ENCODE measurements at regions not wholly inside any gene's neighbourhood (a gene's known extent, or its start where the extent isn't known, plus 50 kb on each side); places are given as distances from the start of the nearest gene placed in this dataset.

DNA sequence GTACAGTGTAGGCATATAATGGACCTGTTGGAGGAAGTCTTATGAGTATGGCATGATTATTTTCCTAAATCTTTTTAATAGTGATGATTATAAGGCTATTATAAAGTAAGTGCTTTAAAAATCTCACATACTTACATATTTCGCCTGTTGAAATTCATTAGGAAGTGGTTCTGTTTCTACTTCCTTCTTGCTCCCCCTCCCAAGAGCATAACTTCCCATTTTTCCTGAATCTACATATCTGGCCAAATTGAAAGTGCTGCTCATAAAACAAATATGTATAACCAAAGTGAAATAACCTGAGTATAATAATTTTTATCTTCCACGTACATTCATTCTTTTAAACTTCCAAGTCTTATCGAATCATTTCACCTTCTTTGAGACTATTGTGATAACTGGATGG, 455.6 kb upstream of the SEL1L start:
- DNase-seq (no peak), ATAC-seq (ENCODE audit: low read depth in 2 of 2) (no peak)
- Mint-ChIP-seq H3K27ac (no peak overlapping the region), H3K9me3 (no peaks in the 10 kb centered on the region), H3K4me3 (no peak overlapping the region), H3K4me1 (peaks cover 0 to 2% (median 0%) of the 10 kb centered on the region in 4 donors), H3K36me3 (no peaks in the 10 kb centered on the region), H3K27me3 (no peaks in the 10 kb centered on the region)
- no peaks in the 10 kb centered on the region for H3K36me3 ChIP-seq (ENCODE audit: control insufficient read depth, insufficient read depth, low read length)
- no peaks in the 10 kb centered on the region for H3K9me3 ChIP-seq (ENCODE audit: control insufficient read depth in 2 of 2, low read length in 2 of 2)
- H3K4me1 ChIP-seq (ENCODE audit: control insufficient read depth, insufficient read depth, low read length, poor library complexity, severe bottlenecking) = no peaks in the 10 kb centered on the region
- H3K27me3 ChIP-seq (ENCODE audit: control insufficient read depth, insufficient read depth, low read length) = no peaks in the 10 kb centered on the region
- no peak overlapping the region for H3K27ac ChIP-seq (ENCODE audit: insufficient read depth, low read length, poor library complexity, severe bottlenecking)
- H3K4me3 ChIP-seq (ENCODE audit: low read depth, low read length) = no peak overlapping the region

DNA sequence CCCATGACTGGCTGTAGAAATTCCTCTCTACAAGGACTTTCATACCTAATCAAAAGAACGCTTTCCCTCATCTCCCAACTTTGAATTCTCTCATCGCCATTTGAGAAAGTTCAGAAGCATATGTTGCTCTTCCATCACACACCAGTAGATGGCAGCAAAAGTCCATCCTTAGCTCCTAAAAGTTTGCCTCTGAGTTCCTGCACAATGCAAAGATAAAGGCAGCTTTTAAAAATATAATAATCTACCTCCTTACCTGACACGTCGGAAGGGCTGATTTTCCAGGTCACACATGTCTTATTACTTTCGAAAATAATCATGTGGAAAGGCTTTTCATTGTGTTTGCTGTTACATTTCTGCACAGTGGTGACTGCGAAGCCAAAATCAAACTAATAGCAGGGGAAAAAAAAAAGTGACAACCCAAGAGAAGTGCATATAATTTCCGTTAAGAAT, 456.7 kb upstream of the SEL1L start:
- Histone ChIP-seq H3K27me3 (ENCODE audit: control insufficient read depth, insufficient read depth, low read length) (no peaks in the 10 kb centered on the region), H3K4me1 (ENCODE audit: control insufficient read depth, insufficient read depth, low read length, poor library complexity, severe bottlenecking) (no peaks in the 10 kb centered on the region), H3K4me3 (ENCODE audit: low read depth, low read length) (no peak overlapping the region), H3K9me3 (ENCODE audit: control insufficient read depth in 2 of 2, low read length in 2 of 2) (no peaks in the 10 kb centered on the region), H3K27ac (ENCODE audit: insufficient read depth, low read length, poor library complexity, severe bottlenecking) (no peak overlapping the region), H3K36me3 (ENCODE audit: control insufficient read depth, insufficient read depth, low read length) (no peaks in the 10 kb centered on the region)
- peaks cover 0 to 2% (median 0%) of the 10 kb centered on the region in 4 donors for H3K4me1 Mint-ChIP-seq
- no peak for ATAC-seq (ENCODE audit: low read depth in 2 of 2)
- H3K27ac Mint-ChIP-seq = no peak overlapping the region
- H3K36me3 Mint-ChIP-seq = no peaks in the 10 kb centered on the region
- no peaks in the 10 kb centered on the region for H3K9me3 Mint-ChIP-seq
- no peak overlapping the region for H3K4me3 Mint-ChIP-seq
- no peaks in the 10 kb centered on the region for H3K27me3 Mint-ChIP-seq
- DNase-seq = peak in 2 of 3 donors; percentile 14 to 50

DNA sequence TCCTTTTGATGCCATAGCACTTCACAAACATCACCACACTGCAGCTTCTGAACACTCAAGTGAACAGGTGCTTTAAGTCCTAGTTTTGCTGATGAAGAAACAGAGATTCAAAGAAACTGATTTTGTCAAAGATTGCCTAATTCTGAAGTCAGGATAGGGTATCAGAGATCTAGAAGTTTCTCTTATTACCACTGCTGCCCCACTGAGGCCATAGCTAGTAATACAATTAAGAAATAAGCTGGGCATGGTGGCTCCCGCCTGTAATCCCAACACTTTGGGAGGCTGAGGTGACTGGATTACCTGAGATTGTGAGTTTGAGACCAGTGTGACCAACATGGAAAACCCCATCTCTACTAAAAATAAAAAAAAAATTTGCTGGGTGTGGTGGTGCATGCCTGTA, 458.3 kb upstream of the SEL1L start:
- Histone ChIP-seq H3K27me3 (ENCODE audit: control insufficient read depth, insufficient read depth, low read length) (no peaks in the 10 kb centered on the region), H3K27ac (ENCODE audit: insufficient read depth, low read length, poor library complexity, severe bottlenecking) (no peak overlapping the region), H3K4me1 (ENCODE audit: control insufficient read depth, insufficient read depth, low read length, poor library complexity, severe bottlenecking) (no peaks in the 10 kb centered on the region), H3K9me3 (ENCODE audit: control insufficient read depth in 2 of 2, low read length in 2 of 2) (no peaks in the 10 kb centered on the region), H3K4me3 (ENCODE audit: low read depth, low read length) (no peak overlapping the region), H3K36me3 (ENCODE audit: control insufficient read depth, insufficient read depth, low read length) (no peaks in the 10 kb centered on the region)
- peaks cover 0 to 3% (median 0%) of the 10 kb centered on the region in 7 donors for H3K9me3 Mint-ChIP-seq
- no peak overlapping the region for H3K4me3 Mint-ChIP-seq
- H3K36me3 Mint-ChIP-seq = no peaks in the 10 kb centered on the region
- H3K4me1 Mint-ChIP-seq = peaks cover 0 to 2% (median 0%) of the 10 kb centered on the region in 4 donors
- ATAC-seq (ENCODE audit: low read depth in 2 of 2) (no peak), DNase-seq (no peak)
- H3K27me3 Mint-ChIP-seq = no peaks in the 10 kb centered on the region
- no peak overlapping the region for H3K27ac Mint-ChIP-seq

DNA sequence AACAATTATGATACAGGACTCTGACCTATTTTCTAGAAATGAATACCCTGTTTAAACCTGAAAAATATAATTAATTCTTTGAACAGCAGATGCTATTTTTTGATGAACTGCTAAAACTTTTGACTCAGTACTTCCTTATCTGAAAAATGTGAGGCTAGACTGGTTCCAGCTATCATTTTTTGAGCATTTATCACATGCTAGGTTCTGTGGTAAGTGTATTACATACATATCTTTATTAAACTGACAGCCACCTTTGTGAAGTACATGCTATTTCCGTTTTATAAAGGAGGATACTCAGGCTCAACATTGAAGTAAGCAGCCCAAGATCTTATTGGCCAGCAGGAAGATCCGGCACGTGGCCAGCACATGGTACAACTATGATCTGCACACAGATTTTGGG, 459.8 kb upstream of the SEL1L start:
- Histone ChIP-seq H3K36me3 (ENCODE audit: control insufficient read depth, insufficient read depth, low read length) (no peaks in the 10 kb centered on the region), H3K27ac (ENCODE audit: insufficient read depth, low read length, poor library complexity, severe bottlenecking) (no peak overlapping the region), H3K9me3 (ENCODE audit: control insufficient read depth in 2 of 2, low read length in 2 of 2) (no peaks in the 10 kb centered on the region), H3K4me1 (ENCODE audit: control insufficient read depth, insufficient read depth, low read length, poor library complexity, severe bottlenecking) (no peaks in the 10 kb centered on the region), H3K4me3 (ENCODE audit: low read depth, low read length) (no peak overlapping the region), H3K27me3 (ENCODE audit: control insufficient read depth, insufficient read depth, low read length) (no peaks in the 10 kb centered on the region)
- Mint-ChIP-seq H3K9me3 (peaks cover 0 to 3% (median 0%) of the 10 kb centered on the region in 7 donors), H3K4me1 (peaks cover 0 to 1% (median 0%) of the 10 kb centered on the region in 4 donors), H3K36me3 (no peaks in the 10 kb centered on the region), H3K27me3 (no peaks in the 10 kb centered on the region), H3K27ac (no peak overlapping the region), H3K4me3 (no peak overlapping the region)
- DNase-seq = no peak
- ATAC-seq (ENCODE audit: low read depth in 2 of 2) = no peak

DNA sequence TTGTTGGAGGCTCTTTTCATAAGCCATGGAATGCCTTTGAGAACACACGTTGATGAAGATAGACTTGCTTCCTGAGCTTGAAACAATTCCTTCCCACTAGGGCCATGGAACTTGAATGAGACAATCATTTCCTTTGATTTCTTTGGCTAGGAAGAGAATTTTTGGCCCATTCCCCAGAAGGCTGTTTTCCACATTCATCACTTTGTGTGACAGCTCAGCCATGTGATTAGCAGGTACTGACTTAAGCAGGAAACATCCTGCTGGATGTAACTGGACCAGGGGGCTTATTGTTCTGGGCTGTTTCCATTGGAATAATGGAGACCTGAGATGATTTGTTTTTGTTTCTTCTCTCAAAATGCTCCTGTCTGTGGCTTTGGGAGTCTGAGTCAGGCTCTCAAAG, 469.8 kb upstream of the SEL1L start:
- Mint-ChIP-seq H3K4me1 (no peaks in the 10 kb centered on the region), H3K27ac (no peak overlapping the region), H3K9me3 (peaks cover 0 to 11% (median 5%) of the 10 kb centered on the region in 7 donors), H3K36me3 (peaks cover 3% of the 10 kb centered on the region), H3K27me3 (no peaks in the 10 kb centered on the region), H3K4me3 (no peak overlapping the region)
- Histone ChIP-seq H3K36me3 (ENCODE audit: control insufficient read depth, insufficient read depth, low read length) (no peaks in the 10 kb centered on the region), H3K27me3 (ENCODE audit: control insufficient read depth, insufficient read depth, low read length) (no peaks in the 10 kb centered on the region), H3K4me1 (ENCODE audit: control insufficient read depth, insufficient read depth, low read length, poor library complexity, severe bottlenecking) (no peaks in the 10 kb centered on the region), H3K27ac (ENCODE audit: insufficient read depth, low read length, poor library complexity, severe bottlenecking) (no peak overlapping the region), H3K4me3 (ENCODE audit: low read depth, low read length) (no peak overlapping the region), H3K9me3 (ENCODE audit: control insufficient read depth in 2 of 2, low read length in 2 of 2) (no peaks in the 10 kb centered on the region)
- no peak for DNase-seq
- no peak for ATAC-seq (ENCODE audit: low read depth in 2 of 2)

DNA sequence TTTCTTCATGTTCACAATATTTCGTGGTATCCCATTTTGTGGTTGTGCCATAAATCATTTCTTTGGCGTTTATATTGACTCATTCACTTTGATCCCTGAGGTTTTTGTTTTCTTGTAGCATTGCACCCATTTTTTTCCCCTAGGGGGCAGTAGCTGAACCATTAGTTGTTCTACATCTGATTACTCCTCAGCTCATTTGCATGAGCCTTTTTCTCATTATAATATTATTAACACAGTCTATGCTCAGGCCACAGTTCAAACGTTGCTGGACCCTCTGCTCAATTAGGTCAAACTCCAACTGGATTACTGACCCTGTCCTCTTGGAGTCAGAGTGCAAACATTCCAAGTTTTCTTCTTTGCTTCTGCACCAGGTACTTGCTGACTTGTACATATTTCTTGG, 475.4 kb upstream of the SEL1L start:
- no peak overlapping the region for H3K4me3 ChIP-seq (ENCODE audit: low read depth, low read length)
- peaks cover 3% of the 10 kb centered on the region for H3K36me3 Mint-ChIP-seq
- no peak overlapping the region for H3K27ac Mint-ChIP-seq
- H3K36me3 ChIP-seq (ENCODE audit: control insufficient read depth, insufficient read depth, low read length) = no peaks in the 10 kb centered on the region
- H3K4me1 Mint-ChIP-seq = no peaks in the 10 kb centered on the region
- no peak overlapping the region for H3K4me3 Mint-ChIP-seq
- H3K9me3 ChIP-seq (ENCODE audit: control insufficient read depth in 2 of 2, low read length in 2 of 2) = no peaks in the 10 kb centered on the region
- no peak for DNase-seq
- H3K27me3 ChIP-seq (ENCODE audit: control insufficient read depth, insufficient read depth, low read length) = no peaks in the 10 kb centered on the region
- H3K9me3 Mint-ChIP-seq = peaks cover 0 to 24% (median 1%) of the 10 kb centered on the region in 7 donors
- no peak overlapping the region for H3K27ac ChIP-seq (ENCODE audit: insufficient read depth, low read length, poor library complexity, severe bottlenecking)
- no peak for ATAC-seq (ENCODE audit: low read depth in 2 of 2)
- no peaks in the 10 kb centered on the region for H3K27me3 Mint-ChIP-seq
- H3K4me1 ChIP-seq (ENCODE audit: control insufficient read depth, insufficient read depth, low read length, poor library complexity, severe bottlenecking) = no peaks in the 10 kb centered on the region

DNA sequence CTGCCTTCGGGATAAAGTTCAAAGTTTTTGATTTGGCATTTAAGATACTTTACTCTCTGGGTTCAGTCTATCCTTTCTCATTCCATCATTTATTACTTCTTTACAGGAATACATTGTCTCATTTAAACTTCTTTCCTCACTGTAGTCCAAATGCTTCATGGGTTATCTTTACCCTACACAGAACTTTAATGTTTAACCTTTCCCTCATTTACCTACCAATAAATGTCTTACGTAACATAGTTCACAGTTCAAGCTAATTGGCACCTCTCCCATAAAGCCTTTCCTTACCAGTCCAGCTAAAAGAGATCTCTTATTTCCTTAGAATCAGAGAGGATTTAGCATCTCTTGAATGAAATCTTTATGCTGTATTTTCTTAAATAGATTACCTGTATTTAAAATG, 476.3 kb upstream of the SEL1L start:
- Histone ChIP-seq H3K4me1 (ENCODE audit: control insufficient read depth, insufficient read depth, low read length, poor library complexity, severe bottlenecking) (no peaks in the 10 kb centered on the region), H3K27ac (ENCODE audit: insufficient read depth, low read length, poor library complexity, severe bottlenecking) (no peak overlapping the region), H3K27me3 (ENCODE audit: control insufficient read depth, insufficient read depth, low read length) (no peaks in the 10 kb centered on the region), H3K9me3 (ENCODE audit: control insufficient read depth in 2 of 2, low read length in 2 of 2) (no peaks in the 10 kb centered on the region), H3K36me3 (ENCODE audit: control insufficient read depth, insufficient read depth, low read length) (no peaks in the 10 kb centered on the region), H3K4me3 (ENCODE audit: low read depth, low read length) (no peak overlapping the region)
- no peak for DNase-seq
- Mint-ChIP-seq H3K9me3 (peaks cover 0 to 33% (median 6%) of the 10 kb centered on the region in 7 donors), H3K27ac (no peak overlapping the region), H3K4me1 (no peaks in the 10 kb centered on the region), H3K27me3 (no peaks in the 10 kb centered on the region), H3K36me3 (peaks cover 3% of the 10 kb centered on the region), H3K4me3 (no peak overlapping the region)
- ATAC-seq (ENCODE audit: low read depth in 2 of 2) = no peak

DNA sequence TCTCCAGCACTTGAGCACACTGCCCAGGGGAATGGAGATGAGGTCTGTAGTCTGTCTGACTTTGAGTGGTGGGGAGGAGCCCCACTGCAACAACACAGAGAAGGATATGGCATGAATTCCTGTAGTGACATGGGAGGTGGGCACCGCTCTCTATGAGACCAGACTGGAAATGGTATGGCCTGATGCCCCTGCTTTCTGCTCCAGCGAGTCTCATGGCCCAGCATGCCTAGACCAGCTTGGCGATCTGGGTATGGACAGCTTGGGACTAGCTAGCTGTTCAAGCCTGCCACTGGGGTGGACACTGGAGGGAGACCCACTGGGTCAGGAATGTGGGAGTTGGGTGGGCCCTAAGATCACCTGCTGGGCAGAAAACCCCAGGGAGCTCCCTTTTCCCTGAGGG, 477.8 kb upstream of the SEL1L start:
- H3K27me3 Mint-ChIP-seq = no peaks in the 10 kb centered on the region
- H3K9me3 Mint-ChIP-seq = peaks cover 0 to 33% (median 4%) of the 10 kb centered on the region in 7 donors
- DNase-seq (no peak), ATAC-seq (ENCODE audit: low read depth in 2 of 2) (no peak)
- no peaks in the 10 kb centered on the region for H3K36me3 ChIP-seq (ENCODE audit: control insufficient read depth, insufficient read depth, low read length)
- H3K27ac Mint-ChIP-seq = no peak overlapping the region
- H3K4me3 ChIP-seq (ENCODE audit: low read depth, low read length) = no peak overlapping the region
- no peak overlapping the region for H3K27ac ChIP-seq (ENCODE audit: insufficient read depth, low read length, poor library complexity, severe bottlenecking)
- no peaks in the 10 kb centered on the region for H3K4me1 Mint-ChIP-seq
- H3K4me1 ChIP-seq (ENCODE audit: control insufficient read depth, insufficient read depth, low read length, poor library complexity, severe bottlenecking) = no peaks in the 10 kb centered on the region
- no peaks in the 10 kb centered on the region for H3K9me3 ChIP-seq (ENCODE audit: control insufficient read depth in 2 of 2, low read length in 2 of 2)
- no peaks in the 10 kb centered on the region for H3K27me3 ChIP-seq (ENCODE audit: control insufficient read depth, insufficient read depth, low read length)
- H3K4me3 Mint-ChIP-seq = no peak overlapping the region
- H3K36me3 Mint-ChIP-seq = peaks cover 3% of the 10 kb centered on the region
